ENCODE measurements at regions not wholly inside any gene's neighbourhood (a gene's known extent, or its start where the extent isn't known, plus 50 kb on each side); places are given as distances from the start of the nearest gene placed in this dataset.

- DNase-seq = no peak
Measured at GRCh38 chr2:140061240-140061639, 1281.0 kb upstream of the NXPH2 start.

GRCh38 chr2:140057928-140058327 is 1277.7 kb upstream of the NXPH2 start:
- DNase-seq = no peak

- DNase-seq = no peak
Measured at GRCh38 chr2:140041811-140042210, 1261.6 kb upstream of the NXPH2 start.

- DNase-seq = no peak
Measured at GRCh38 chr2:140041239-140041638, 1261.0 kb upstream of the NXPH2 start.

- DNase-seq = no peak
Measured at GRCh38 chr2:140033638-140034037, 1253.4 kb upstream of the NXPH2 start.

- DNase-seq = no peak
Measured at GRCh38 chr2:140027966-140028365, 1247.8 kb upstream of the NXPH2 start.

GRCh38 chr2:140027320-140027719 is 1247.1 kb upstream of the NXPH2 start:
- DNase-seq = no peak

- no peak for DNase-seq
Measured at GRCh38 chr2:140023291-140023690, 1243.1 kb upstream of the NXPH2 start.

GRCh38 chr2:140018541-140018940 is 1238.4 kb upstream of the NXPH2 start:
- DNase-seq = no peak

- no peak for DNase-seq
Measured at GRCh38 chr2:140014204-140014546, 1234.0 kb upstream of the NXPH2 start.

GRCh38 chr2:140013545-140014203 is 1233.5 kb upstream of the NXPH2 start:
- no peak for DNase-seq

GRCh38 chr2:140011287-140011686 is 1231.1 kb upstream of the NXPH2 start:
- DNase-seq = no peak

- DNase-seq = no peak
Measured at GRCh38 chr2:140002110-140002509, 1221.9 kb upstream of the NXPH2 start.

GRCh38 chr2:139992711-139993345 is 1212.6 kb upstream of the NXPH2 start:
- no peak for DNase-seq

- DNase-seq = no peak
Measured at GRCh38 chr2:139992078-139992477, 1211.9 kb upstream of the NXPH2 start.

- no peak for DNase-seq
Measured at GRCh38 chr2:139990646-139991335, 1210.6 kb upstream of the NXPH2 start.

- no peak for DNase-seq
Measured at GRCh38 chr2:139969323-139969722, 1189.1 kb upstream of the NXPH2 start.

GRCh38 chr2:139968588-139968987 is 1188.4 kb upstream of the NXPH2 start:
- no peak for DNase-seq

- no peak for DNase-seq
Measured at GRCh38 chr2:139967665-139968064, 1187.5 kb upstream of the NXPH2 start.

GRCh38 chr2:139964721-139965440 is 1184.7 kb upstream of the NXPH2 start:
- DNase-seq = no peak

- DNase-seq = no peak
Measured at GRCh38 chr2:139963863-139964355, 1183.7 kb upstream of the NXPH2 start.

- no peak for DNase-seq
Measured at GRCh38 chr2:139949242-139949972, 1169.2 kb upstream of the NXPH2 start.

- no peak for DNase-seq
Measured at GRCh38 chr2:139946690-139947089, 1166.5 kb upstream of the NXPH2 start.

All from suppressor macrophage (primary cell).